ENCODE measurements at regions not wholly inside any gene's neighbourhood (a gene's known extent, or its start where the extent isn't known, plus 50 kb on each side); places are given as distances from the start of the nearest gene placed in this dataset.

DNA sequence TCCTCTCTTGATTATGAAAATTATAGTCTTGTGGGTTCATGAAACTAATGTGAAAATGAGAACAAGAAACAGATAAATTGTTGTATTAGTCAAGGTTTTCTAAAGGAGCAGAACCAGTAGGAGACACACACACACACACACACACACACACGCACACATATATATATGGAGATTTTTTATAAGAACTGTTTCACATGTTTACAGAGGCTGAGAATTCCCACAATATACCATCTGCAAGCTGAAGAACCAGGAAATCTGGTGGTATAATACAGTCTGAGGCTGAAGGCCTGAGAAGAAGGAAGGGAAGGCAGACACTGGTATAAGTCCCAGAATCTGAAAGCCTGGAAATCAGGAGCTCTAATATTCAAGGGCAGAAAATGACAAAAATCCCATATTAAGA lies 70.9 kb upstream of the RGS18 start:
- no peak for DNase-seq (ENCODE audit: extremely low spot score)
- ChIA-PET CTCF (no interaction called here), POLR2A (no interaction called here)
- TF ChIP-seq SP1 (IDR thresholded peaks at IDR 0.05) = no peak
- TF ChIP-seq LEF1 (IDR thresholded peaks at IDR 0.05; ENCODE audit: borderline replicate concordance) = no peak
- no peak for TF ChIP-seq HDGF (IDR thresholded peaks at IDR 0.05; ENCODE audit: borderline replicate concordance)
- no peak for TF ChIP-seq ELF4 (IDR thresholded peaks at IDR 0.05)
- TF ChIP-seq FOXA1 (IDR thresholded peaks at IDR 0.05) = no peak
- no peak for TF ChIP-seq TARDBP (IDR thresholded peaks at IDR 0.05)
- no peak for TF ChIP-seq L3MBTL2 (conservative IDR thresholded peaks at IDR 0.05)
- TF ChIP-seq, protein P1, sequence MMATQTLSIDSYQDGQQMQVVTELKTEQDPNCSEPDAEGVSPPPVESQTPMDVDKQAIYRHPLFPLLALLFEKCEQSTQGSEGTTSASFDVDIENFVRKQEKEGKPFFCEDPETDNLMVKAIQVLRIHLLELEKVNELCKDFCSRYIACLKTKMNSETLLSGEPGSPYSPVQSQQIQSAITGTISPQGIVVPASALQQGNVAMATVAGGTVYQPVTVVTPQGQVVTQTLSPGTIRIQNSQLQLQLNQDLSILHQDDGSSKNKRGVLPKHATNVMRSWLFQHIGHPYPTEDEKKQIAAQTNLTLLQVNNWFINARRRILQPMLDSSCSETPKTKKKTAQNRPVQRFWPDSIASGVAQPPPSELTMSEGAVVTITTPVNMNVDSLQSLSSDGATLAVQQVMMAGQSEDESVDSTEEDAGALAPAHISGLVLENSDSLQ (IDR thresholded peaks at IDR 0.05) = no peak
- no peak for TF ChIP-seq NFRKB (IDR thresholded peaks at IDR 0.05)
- no peak for TF ChIP-seq FOXK2 (IDR thresholded peaks at IDR 0.05)
- no peak for TF ChIP-seq ZNF384 (IDR thresholded peaks at IDR 0.05)
- no peak for TF ChIP-seq CTBP1 (IDR thresholded peaks at IDR 0.05; ENCODE audit: borderline replicate concordance)

DNA sequence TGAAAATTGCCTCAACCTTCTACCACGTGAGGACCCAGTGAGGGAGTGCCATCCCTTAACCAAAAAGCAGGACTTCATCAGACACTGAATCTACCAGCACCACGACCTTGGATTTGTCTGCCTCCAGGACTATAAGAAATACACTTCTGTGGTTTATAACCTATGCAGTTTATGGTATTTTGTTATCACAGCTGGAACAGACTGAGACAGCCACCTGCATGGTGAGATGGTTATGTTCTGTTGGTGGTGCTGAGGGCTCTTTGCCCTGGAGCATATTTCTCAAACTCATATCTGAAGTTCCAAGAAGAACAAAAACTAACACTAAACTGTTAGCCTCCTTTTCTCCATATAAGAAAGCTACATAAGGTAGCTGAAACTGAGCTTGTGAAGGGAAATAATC lies 69.8 kb upstream of the RGS18 start:
- ChIA-PET POLR2A (no interaction called here), CTCF (no interaction called here)
- no peak for DNase-seq (ENCODE audit: extremely low spot score)
- TF ChIP-seq NFRKB (IDR thresholded peaks at IDR 0.05) (no peak), TARDBP (IDR thresholded peaks at IDR 0.05) (no peak), FOXK2 (IDR thresholded peaks at IDR 0.05) (no peak), ARNT (IDR thresholded peaks at IDR 0.05) (no peak), SP1 (IDR thresholded peaks at IDR 0.05) (no peak), FOXM1 (IDR thresholded peaks at IDR 0.05; ENCODE audit: borderline replicate concordance) (no peak), FOXA1 (IDR thresholded peaks at IDR 0.05) (no peak), HDGF (IDR thresholded peaks at IDR 0.05; ENCODE audit: borderline replicate concordance) (no peak)
- TF ChIP-seq, protein P1 (IDR thresholded peaks at IDR 0.05) = no peak

DNA sequence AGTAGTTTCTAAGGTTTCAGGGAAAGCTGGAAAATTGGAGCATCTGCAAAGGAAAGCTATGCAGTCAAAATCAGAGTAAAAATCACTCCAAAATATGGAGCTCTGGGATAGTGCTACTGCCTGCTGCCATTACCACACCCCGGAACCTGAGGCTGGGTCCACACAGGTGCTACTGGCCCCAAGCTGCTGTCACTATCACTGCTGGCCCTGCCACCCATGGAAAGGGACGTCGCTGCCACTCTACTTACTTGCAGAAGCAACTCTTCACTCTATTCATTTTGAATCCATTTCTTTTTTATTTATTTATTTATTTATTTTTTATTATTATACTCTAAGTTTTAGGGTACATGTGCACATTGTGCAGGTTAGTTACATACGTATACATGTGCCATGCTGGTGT lies 60.3 kb upstream of the RGS18 start:
- DNase-seq (ENCODE audit: extremely low spot score) = no peak
- CTCF ChIA-PET = no interaction called here
- TF ChIP-seq NFRKB (IDR thresholded peaks at IDR 0.05) (no peak), LEF1 (IDR thresholded peaks at IDR 0.05; ENCODE audit: borderline replicate concordance) (no peak), TARDBP (IDR thresholded peaks at IDR 0.05) (no peak), ARNT (IDR thresholded peaks at IDR 0.05) (no peak), ZNF384 (IDR thresholded peaks at IDR 0.05) (no peak), HDGF (IDR thresholded peaks at IDR 0.05; ENCODE audit: borderline replicate concordance) (no peak), SP1 (IDR thresholded peaks at IDR 0.05) (no peak), SUZ12 (IDR thresholded peaks at IDR 0.05) (no peak), CTBP1 (IDR thresholded peaks at IDR 0.05; ENCODE audit: borderline replicate concordance) (no peak), FOXK2 (IDR thresholded peaks at IDR 0.05) (no peak), BHLHE40 (IDR thresholded peaks at IDR 0.05; ENCODE audit: borderline replicate concordance) (no peak), L3MBTL2 (conservative IDR thresholded peaks at IDR 0.05) (no peak), FOXA1 (IDR thresholded peaks at IDR 0.05) (no peak)
- TF ChIP-seq, protein P1 (IDR thresholded peaks at IDR 0.05) = no peak
- POLR2A ChIA-PET = no interaction called here

DNA sequence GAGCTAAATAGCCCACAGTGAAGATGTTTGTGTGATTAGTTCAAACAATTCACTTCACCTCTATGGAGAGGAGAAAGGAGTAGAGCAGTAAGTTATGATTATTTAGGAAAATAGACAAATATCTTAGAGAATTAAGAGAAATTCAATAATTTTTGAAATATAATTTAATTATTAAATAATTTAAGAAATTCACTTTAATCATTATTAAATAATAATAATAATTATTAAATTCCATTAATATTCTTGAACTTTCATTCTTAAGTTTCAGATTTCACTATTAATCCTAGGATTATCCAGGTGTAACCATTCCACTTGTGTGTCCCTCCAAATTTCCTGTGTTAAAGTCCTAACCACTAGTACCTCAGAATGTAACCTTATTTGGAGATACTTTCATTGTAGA lies 58.9 kb upstream of the RGS18 start:
- ChIA-PET POLR2A (no interaction called here), CTCF (no interaction called here)
- no peak for DNase-seq (ENCODE audit: extremely low spot score)
- TF ChIP-seq SUZ12 (IDR thresholded peaks at IDR 0.05) = no peak
- TF ChIP-seq FOXK2 (IDR thresholded peaks at IDR 0.05) = no peak
- TF ChIP-seq FOXM1 (IDR thresholded peaks at IDR 0.05; ENCODE audit: borderline replicate concordance) = no peak
- TF ChIP-seq TARDBP (IDR thresholded peaks at IDR 0.05) = no peak
- no peak for TF ChIP-seq NFRKB (IDR thresholded peaks at IDR 0.05)
- no peak for TF ChIP-seq CTBP1 (IDR thresholded peaks at IDR 0.05; ENCODE audit: borderline replicate concordance)
- TF ChIP-seq L3MBTL2 (conservative IDR thresholded peaks at IDR 0.05) = no peak
- TF ChIP-seq LEF1 (IDR thresholded peaks at IDR 0.05; ENCODE audit: borderline replicate concordance) = no peak
- no peak for TF ChIP-seq HDGF (IDR thresholded peaks at IDR 0.05; ENCODE audit: borderline replicate concordance)
- TF ChIP-seq SP1 (IDR thresholded peaks at IDR 0.05) = no peak
- no peak for TF ChIP-seq ELF4 (IDR thresholded peaks at IDR 0.05)

DNA sequence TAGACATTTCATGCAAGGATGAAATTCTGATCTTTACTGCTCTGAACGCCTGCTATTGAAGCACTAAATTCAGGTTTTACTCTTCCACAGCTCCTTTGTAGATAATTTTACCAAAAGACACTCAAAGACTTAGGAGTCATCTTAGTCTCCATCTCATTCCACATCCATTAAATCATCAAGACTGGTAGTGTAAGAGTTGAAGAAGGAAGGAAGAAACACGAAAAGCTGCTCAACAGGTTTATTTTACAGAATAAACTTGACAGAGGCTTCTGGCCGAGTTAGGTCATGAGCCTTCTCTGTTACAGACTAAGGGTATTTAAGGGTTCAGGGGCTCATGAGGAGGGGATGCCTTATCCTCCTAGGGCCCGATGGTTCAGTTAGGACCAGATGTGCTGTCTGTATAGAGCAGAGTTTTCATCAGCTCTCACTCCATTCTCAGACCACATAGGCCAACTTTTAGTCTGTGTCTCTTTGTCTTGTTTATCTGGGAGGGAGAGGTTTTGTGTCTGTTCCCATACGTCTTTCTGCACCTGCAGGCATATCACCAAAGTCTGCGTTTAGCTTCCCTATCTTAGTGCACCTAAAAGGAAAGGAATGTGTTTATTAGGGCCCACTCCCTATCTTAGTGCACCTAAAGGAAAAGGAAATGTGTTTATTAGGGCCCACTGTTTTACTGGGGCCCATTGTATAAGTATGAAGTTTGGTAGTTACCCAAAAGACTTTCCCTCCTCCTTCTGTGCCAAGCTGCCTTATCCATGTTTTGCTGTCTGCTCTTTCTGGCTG lies 57.4 kb upstream of the RGS18 start:
- TF ChIP-seq CTBP1 (IDR thresholded peaks at IDR 0.05; ENCODE audit: borderline replicate concordance) = no peak
- TF ChIP-seq NFRKB (IDR thresholded peaks at IDR 0.05) = no peak
- no peak for TF ChIP-seq FOXA1 (IDR thresholded peaks at IDR 0.05)
- no peak for TF ChIP-seq FOXM1 (IDR thresholded peaks at IDR 0.05; ENCODE audit: borderline replicate concordance)
- TF ChIP-seq SUZ12 (IDR thresholded peaks at IDR 0.05) = no peak
- no peak for TF ChIP-seq ELF4 (IDR thresholded peaks at IDR 0.05)
- no peak for TF ChIP-seq ARNT (IDR thresholded peaks at IDR 0.05)
- TF ChIP-seq FOXK2 (IDR thresholded peaks at IDR 0.05) = no peak
- TF ChIP-seq HDGF (IDR thresholded peaks at IDR 0.05; ENCODE audit: borderline replicate concordance) = no peak
- no peak for TF ChIP-seq BHLHE40 (IDR thresholded peaks at IDR 0.05; ENCODE audit: borderline replicate concordance)
- no peak for TF ChIP-seq TARDBP (IDR thresholded peaks at IDR 0.05)
- TF ChIP-seq ZNF384 (IDR thresholded peaks at IDR 0.05) = no peak
- TF ChIP-seq SP1 (IDR thresholded peaks at IDR 0.05) = no peak
- TF ChIP-seq L3MBTL2 (conservative IDR thresholded peaks at IDR 0.05) = no peak
- no peak for TF ChIP-seq LEF1 (IDR thresholded peaks at IDR 0.05; ENCODE audit: borderline replicate concordance)
- TF ChIP-seq, protein P1 (IDR thresholded peaks at IDR 0.05) = no peak
- DNase-seq (ENCODE audit: extremely low spot score) = no peak
- ChIA-PET CTCF (no interaction called here), POLR2A (no interaction called here)
